WTC11 (cell line): ENCODE measurements at regions not wholly inside any gene's neighbourhood (a gene's known extent, or its start where the extent isn't known, plus 50 kb on each side); places are given as distances from the start of the nearest gene placed in this dataset.

ENCODE experiments used
- ATAC-seq: fragments of 200-7000 bp; cut with Tn5 transposase; 2 replicates; pipeline ENCODE4 v1.10.0; 2021; ENCODE audit warnings: mild to moderate bottlenecking, moderate library complexity
- CTCF ChIA-PET: fragments of 300-600 bp; sonication (Branson Sonifier 250); formaldehyde crosslinking; loops from one replicate; lab custom pipeline; 2021; ENCODE audit warnings: antibody characterized with exemption; lab: Charles Lee
- POLR2A ChIA-PET: fragments of 350-600 bp; sonication (Branson Sonifier 250); formaldehyde crosslinking; loops from one replicate; lab custom pipeline; 2021; ENCODE audit warnings: antibody characterized with exemption; lab: Charles Lee
- DNase-seq: peaks from one replicate; pipeline ENCODE4 v3.0.0; 2021; ENCODE audit warnings: low spot score
- H3K27ac Mint-ChIP-seq: 2 replicates; pipeline ENCODE4 v1.8.0; 2021; ENCODE audit warnings: mixed read lengths
- H3K27me3 Mint-ChIP-seq: 2 replicates; pipeline ENCODE4 v1.8.0; 2021; ENCODE audit warnings: low read depth, mild to moderate bottlenecking, moderate library complexity, mixed read lengths
- H3K36me3 Mint-ChIP-seq: 2 replicates; pipeline ENCODE4 v1.8.0; 2021; ENCODE audit warnings: mixed read lengths
- H3K4me1 Mint-ChIP-seq: 2 replicates; pipeline ENCODE4 v1.8.0; 2022; ENCODE audit warnings: mixed read lengths
- H3K4me3 Mint-ChIP-seq: 2 replicates; pipeline ENCODE4 v1.8.0; 2021; ENCODE audit warnings: mild to moderate bottlenecking, moderate library complexity, mixed read lengths
- H3K9me3 Mint-ChIP-seq: 2 replicates; pipeline ENCODE4 v1.8.0; 2021; ENCODE audit warnings: mixed read lengths
- ATF2 ChIP-seq: sonication (generic); formaldehyde crosslinking; IDR thresholded peaks from 2 replicates; pipeline ENCODE4 v1.8.1; 2022; ENCODE audit warnings: low read depth, missing genetic modification reagents, borderline replicate concordance
- EMX1 ChIP-seq: fragments of 250-450 bp; sonication (Bioruptor Pico); IDR thresholded peaks from 2 replicates; pipeline ENCODE4 v1.8.0; 2021; ENCODE audit warnings: mild to moderate bottlenecking
- GRHL2 ChIP-seq: fragments of 250-450 bp; sonication (Bioruptor Pico); IDR thresholded peaks from 2 replicates; pipeline ENCODE4 v1.8.0; 2022; ENCODE audit warnings: mild to moderate bottlenecking, moderate library complexity; ENCODE audit not compliant: insufficient replicate concordance, severe bottlenecking
- JAZF1 ChIP-seq: fragments of 250-450 bp; sonication (Bioruptor Pico); IDR thresholded peaks from 2 replicates; pipeline ENCODE4 v1.9.0; 2021; ENCODE audit warnings: moderate library complexity, mild to moderate bottlenecking, inconsistent platforms
- KAT7 ChIP-seq: sonication (generic); formaldehyde crosslinking; IDR thresholded peaks from 2 replicates; pipeline ENCODE4 v1.8.1; 2023; ENCODE audit warnings: missing genetic modification reagents, mild to moderate bottlenecking, borderline replicate concordance
- MYBL2 ChIP-seq: sonication (generic); formaldehyde crosslinking; IDR thresholded peaks from 2 replicates; pipeline ENCODE4 v1.8.1; 2023; ENCODE audit warnings: mild to moderate bottlenecking, moderate library complexity, missing genetic modification reagents
- PRDM15 ChIP-seq: sonication (generic); formaldehyde crosslinking; IDR thresholded peaks from 2 replicates; pipeline ENCODE4 v1.8.0; 2022; ENCODE audit warnings: missing genetic modification reagents
- RELA ChIP-seq: sonication (generic); formaldehyde crosslinking; IDR thresholded peaks from 2 replicates; pipeline ENCODE4 v1.8.1; 2022; ENCODE audit warnings: missing genetic modification reagents, mild to moderate bottlenecking, borderline replicate concordance
- SMAD4 ChIP-seq: sonication (generic); formaldehyde crosslinking; IDR thresholded peaks from 2 replicates; pipeline ENCODE4 v1.8.0; 2022; ENCODE audit warnings: mild to moderate bottlenecking, missing genetic modification reagents
- SP1 ChIP-seq: sonication (generic); formaldehyde crosslinking; conservative IDR thresholded peaks from 2 replicates; pipeline ENCODE4 v1.8.1; 2022; ENCODE audit warnings: missing genetic modification reagents
- ZNF121 ChIP-seq: sonication (generic); formaldehyde crosslinking; IDR thresholded peaks from 2 replicates; pipeline ENCODE4 v1.8.0; 2023; ENCODE audit warnings: missing genetic modification reagents
- ZNF263 ChIP-seq: sonication (generic); formaldehyde crosslinking; IDR thresholded peaks from 2 replicates; pipeline ENCODE4 v1.8.1; 2022; ENCODE audit warnings: low read depth, mild to moderate bottlenecking, moderate library complexity, missing genetic modification reagents
- ZNF425 ChIP-seq: fragments of 250-450 bp; sonication (Bioruptor Pico); conservative IDR thresholded peaks from 2 replicates; pipeline ENCODE4 v1.9.0; 2021; ENCODE audit warnings: mild to moderate bottlenecking
- ZNF512 ChIP-seq: sonication (generic); formaldehyde crosslinking; IDR thresholded peaks from 2 replicates; pipeline ENCODE4 v1.8.1; 2022; ENCODE audit warnings: missing genetic modification reagents, borderline replicate concordance
- ZNF671 ChIP-seq: fragments of 250-450 bp; sonication (Bioruptor Pico); IDR thresholded peaks from 2 replicates; pipeline ENCODE4 v1.8.0; 2021; ENCODE audit warnings: mild to moderate bottlenecking

- TF ChIP-seq MYBL2 (no peak), PRDM15 (CRISPR knock-in tag) (no peak), SMAD4 (CRISPR knock-in tag) (no peak), RELA (CRISPR knock-in tag) (no peak), ZNF512 (CRISPR knock-in tag) (no peak)
Measured at GRCh38 chr2:66834859-66835258, 399.9 kb downstream of the MEIS1 start (continued).

- DNase-seq, result no peak
- POLR2A ChIA-PET, result no interaction called here
- no peak overlapping the region for H3K27ac Mint-ChIP-seq
- no peaks in the 10 kb centered on the region for H3K9me3 Mint-ChIP-seq
- no peaks in the 10 kb centered on the region for H3K36me3 Mint-ChIP-seq
- H3K4me1 Mint-ChIP-seq, result no peaks in the 10 kb centered on the region
- TF ChIP-seq ZNF671 (CRISPR knock-in tag) (no peak), EMX1 (CRISPR knock-in tag) (no peak), RELA (CRISPR knock-in tag) (no peak), GRHL2 (CRISPR knock-in tag) (no peak), ZNF121 (CRISPR knock-in tag) (no peak), ATF2 (CRISPR knock-in tag) (no peak), ZNF425 (CRISPR knock-in tag) (no peak), PRDM15 (CRISPR knock-in tag) (no peak), JAZF1 (CRISPR knock-in tag) (no peak), KAT7 (CRISPR knock-in tag) (no peak), SP1 (CRISPR knock-in tag) (no peak), ZNF263 (CRISPR knock-in tag) (no peak), ZNF512 (CRISPR knock-in tag) (no peak)
- TF ChIP-seq, all 79 proteins: peak for 0
- H3K4me3 Mint-ChIP-seq, result no peak overlapping the region
- no peak for ATAC-seq
- CTCF ChIA-PET, result no interaction called here
- no peaks in the 10 kb centered on the region for H3K27me3 Mint-ChIP-seq
Measured at GRCh38 chr2:66836851-66837250, 401.9 kb downstream of the MEIS1 start.
